Endothelial cell of umbilical vein (primary cell): ENCODE measurements at regions not wholly inside any gene's neighbourhood (a gene's known extent, or its start where the extent isn't known, plus 50 kb on each side); places are given as distances from the start of the nearest gene placed in this dataset.
A peak's percentile ranks its signal among the peaks of the same experiment; 100 is the strongest.

ENCODE experiments used
- BruUV-seq: library from RNA; stranded (reverse); fragments of 400-500 nt; replicated peaks from 2 replicates; lab custom pipeline; 2021; lab: Mats Ljungman, UMichigan
- CTCF ChIA-PET: fragments of 300-600, 350-600 bp; sonication (Branson Sonifier 250); formaldehyde crosslinking; loops from one replicate; lab custom pipeline; 2021; ENCODE audit warnings: antibody characterized with exemption, inconsistent platforms; lab: Charles Lee
- POLR2A ChIA-PET: fragments of 300-600, 350-600 bp; sonication (Branson Sonifier 250); formaldehyde crosslinking; loops from one replicate; lab custom pipeline; 2021; ENCODE audit warnings: antibody characterized with exemption, inconsistent platforms; lab: Charles Lee
- DNase-seq: peaks from one replicate; pipeline ENCODE4 v3.0.0-alpha.2; 2011; ENCODE audit warnings: low read depth, low spot score
- FAIRE-seq: peaks from 2 replicates; lab custom pipeline; 2011; peaks lifted over from hg19 to GRCh38; lab: Jason Lieb, UNC
- H2AFZ ChIP-seq: 2 replicates; pipeline ENCODE4 v1.6.0; 2012; ENCODE audit warnings: low read depth, low read length, control low read depth, inconsistent platforms
- H3K27ac ChIP-seq: 2 replicates; pipeline ENCODE4 v1.5.1; 2011; ENCODE audit warnings: low read depth, mild to moderate bottlenecking, control low read depth, low read length, moderate library complexity; ENCODE audit not compliant: insufficient read depth
- H3K27me3 ChIP-seq, 2 experiments: 2 replicates each; pipeline versions ENCODE4 v1.6.0 to v1.6.1; 2011; ENCODE audit warnings: low read length in 2 of 2, mixed read lengths in 1 of 2; ENCODE audit not compliant: control insufficient read depth in 2 of 2, insufficient read depth in 2 of 2
- H3K36me3 ChIP-seq, 2 experiments: 2 replicates in 1 of 2; 3 replicates in 1 of 2; pipeline ENCODE4 v1.5.1; 2011; ENCODE audit warnings: low read length in 2 of 2, mild to moderate bottlenecking in 1 of 2, moderate library complexity in 1 of 2; ENCODE audit not compliant: control insufficient read depth in 2 of 2, insufficient read depth in 2 of 2; ENCODE audit errors: extremely low read depth in 1 of 2
- H3K4me1 ChIP-seq: 3 replicates; pipeline ENCODE4 v1.5.1; 2011; ENCODE audit warnings: mild to moderate bottlenecking, low read length; ENCODE audit not compliant: control insufficient read depth, insufficient read depth; ENCODE audit errors: extremely low read depth
- H3K4me2 ChIP-seq: 2 replicates; pipeline ENCODE4 v1.6.1; 2011; ENCODE audit warnings: low read length, control low read depth, mixed read lengths; ENCODE audit not compliant: insufficient read depth
- H3K4me3 ChIP-seq, 3 experiments: fragments of 200-600 bp in 1 of 3; sonication (generic), shearing (Covaris generic) in 1 of 3; replicated peaks in 1 of 3; 2 replicates each; pipeline ENCODE4 v1.5.1; 2011 to 2016; ENCODE audit warnings: control low read depth in 3 of 3, low read length in 3 of 3, mild to moderate bottlenecking in 2 of 3, inconsistent platforms in 1 of 3, low read depth in 1 of 3, moderate library complexity in 1 of 3; ENCODE audit not compliant: insufficient read depth in 1 of 3
- H3K79me2 ChIP-seq: 2 replicates; pipeline ENCODE4 v1.6.0; 2012; ENCODE audit warnings: low read length, inconsistent platforms; ENCODE audit not compliant: control insufficient read depth, insufficient read depth
- H3K9ac ChIP-seq: replicated peaks from 2 replicates; pipeline ENCODE3; 2011; ENCODE audit warnings: low read length, control low read depth; ENCODE audit not compliant: insufficient read depth; ENCODE audit errors: extremely low read depth
- H3K9me1 ChIP-seq: replicated peaks from 3 replicates; pipeline ENCODE4 v1.6.0; 2011; ENCODE audit warnings: mild to moderate bottlenecking, low read length; ENCODE audit not compliant: control insufficient read depth, insufficient read depth; ENCODE audit errors: extremely low read depth
- H3K9me3 ChIP-seq: replicated peaks from 2 replicates; pipeline ENCODE4 v1.5.1; 2012; ENCODE audit warnings: low read length, inconsistent platforms; ENCODE audit not compliant: control insufficient read depth, insufficient read depth
- H4K20me1 ChIP-seq: replicated peaks from 2 replicates; pipeline ENCODE3; 2011; ENCODE audit warnings: mild to moderate bottlenecking, low read length; ENCODE audit not compliant: control insufficient read depth, insufficient read depth; ENCODE audit errors: extremely low read depth
- CTCF ChIP-seq, 2 donors: IDR thresholded peaks; 1 replicate in 1 of 2; 2 replicates in 1 of 2; pipeline ENCODE4 v1.5.1; 2011; ENCODE audit warnings: low read length in 2 of 2, mild to moderate bottlenecking in 2 of 2, moderate library complexity in 2 of 2, control low read depth in 1 of 2, inconsistent platforms in 1 of 2, low read depth in 1 of 2; ENCODE audit not compliant: insufficient read depth in 1 of 2; ENCODE audit errors: extremely low read depth in 1 of 2
- EZH2 ChIP-seq: IDR thresholded peaks from 2 replicates; pipeline ENCODE4 v1.6.1; 2012; ENCODE audit warnings: borderline replicate concordance, low read depth, mild to moderate bottlenecking, moderate library complexity, low read length, inconsistent platforms; ENCODE audit not compliant: severe bottlenecking
- FOS ChIP-seq: IDR thresholded peaks from 2 replicates; pipeline ENCODE4 v1.6.1; 2011; ENCODE audit warnings: mild to moderate bottlenecking, low read length, moderate library complexity, borderline replicate concordance; ENCODE audit not compliant: insufficient read depth
- GATA2 ChIP-seq: IDR thresholded peaks from 2 replicates; pipeline ENCODE4 v1.7.0; 2011; ENCODE audit warnings: low read depth, mild to moderate bottlenecking, moderate library complexity, mixed read lengths, low read length; ENCODE audit not compliant: insufficient read length, insufficient read depth
- JUN ChIP-seq: IDR thresholded peaks from 2 replicates; pipeline ENCODE4 v1.6.1; 2011; ENCODE audit warnings: borderline replicate concordance, low read depth; ENCODE audit not compliant: insufficient read length, insufficient read depth
- MAX ChIP-seq: IDR thresholded peaks from 2 replicates; pipeline ENCODE4 v1.6.1; 2011; ENCODE audit not compliant: insufficient read depth, insufficient read length
- MYC ChIP-seq: IDR thresholded peaks from one replicate; pipeline ENCODE4 v1.6.1; 2011; ENCODE audit warnings: mild to moderate bottlenecking, low read depth, low read length
- POLR2A ChIP-seq: IDR thresholded peaks from 2 replicates; pipeline ENCODE4 v1.6.1; 2012; ENCODE audit warnings: low read depth, mild to moderate bottlenecking, control low read depth, low read length
- POLR2AphosphoS5 ChIP-seq: IDR thresholded peaks from 2 replicates; pipeline ENCODE4 v1.6.1; 2012; ENCODE audit warnings: low read depth, mild to moderate bottlenecking, control low read depth, low read length, moderate library complexity; ENCODE audit not compliant: insufficient read depth
- dilution Hi-C: fragments of 300-500 bp; cut with MboI; formaldehyde crosslinking; loops from one replicate; pipeline ENCODE4 v1.15.0; 2019; ENCODE audit warnings: low sequenced_read_pairs; ENCODE audit not compliant: extremely low pct_ligation_motif_present
- intact Hi-C: fragments of 100-400 bp; cut with micrococcal nuclease; formaldehyde crosslinking; loops from one replicate; pipeline ENCODE4 v1.10.0; 2022

- Histone ChIP-seq H3K9ac (no peak overlapping the region), H3K36me3 (no peaks in the 10 kb centered on the region), H3K27me3 (no peaks in the 10 kb centered on the region), H3K9me3 (no peaks in the 10 kb centered on the region), H3K79me2 (no peaks in the 10 kb centered on the region), H3K9me1 (no peaks in the 10 kb centered on the region), H2AFZ (no peak overlapping the region), H3K4me1 (no peaks in the 10 kb centered on the region), H4K20me1 (no peaks in the 10 kb centered on the region), H3K4me2 (no peak overlapping the region), H3K4me3 (no peak overlapping the region), H3K27ac (no peak overlapping the region)
- POLR2A ChIA-PET: no interaction called here
- no TSS peak for BruUV-seq
- dilution Hi-C loops: no loop called here
- DNase-seq (peak; percentile 42), FAIRE-seq (no peak)
- intact Hi-C loops: no loop called here
- TF ChIP-seq POLR2A (no peak), POLR2AphosphoS5 (no peak), JUN (no peak), CTCF (IDR thresholded peaks at IDR 0.05; ENCODE audit: extremely low read depth in 1 of 2, insufficient read depth in 1 of 2, low read depth in 1 of 2, low read length in 2 of 2) (no peak), GATA2 (no peak), FOS (no peak), EZH2 (no peak), MAX (no peak), MYC (no peak)
- CTCF ChIA-PET: interaction anchor here (1.2 kb wide), 1 partner anchor 9 kb away, joined by 4 read pairs; no protein-coding TSS in a partner anchor
Measured at GRCh38 chr11:23923357-23923756, 573.5 kb upstream of the LUZP2 start.
